K562 (cell line): ENCODE measurements at regions not wholly inside any gene's neighbourhood (a gene's known extent, or its start where the extent isn't known, plus 50 kb on each side); places are given as distances from the start of the nearest gene placed in this dataset.

Source experiments
- ATAC-seq: fragments of 200-7000 bp; cut with Tn5 transposase; 3 replicates; pipeline ENCODE4 v1.9.1; 2020; ENCODE audit warnings: moderate library complexity
- BruUV-seq: library from RNA; stranded (reverse); fragments of 400-500 nt; replicated peaks from 2 replicates; lab custom pipeline; 2021; lab: Mats Ljungman, UMichigan
- CTCF ChIA-PET: fragments of 300-600 bp; formaldehyde crosslinking; extraction: SDS; loops from one replicate; lab custom pipeline; 2021; ENCODE audit warnings: low intra/inter-chr PET ratio; lab: Yijun Ruan, JAX
- POLR2A ChIA-PET: fragments of 300-600, 350-650 bp; sonication (Branson Sonifier 250); formaldehyde crosslinking; extraction: SDS; loops from one replicate; lab custom pipeline; 2021; ENCODE audit warnings: antibody characterized with exemption, inconsistent platforms; lab: Yijun Ruan, JAX
- DNase-seq, 4 experiments: peaks; one replicate each; pipeline versions ENCODE4 v3.0.0 to v3.0.0-alpha.2; 2011 to 2018; ENCODE audit warnings: low spot score in 3 of 4, mixed read lengths in 3 of 4; ENCODE audit errors: extremely low read depth in 1 of 4
- FAIRE-seq: peaks from 2 replicates; lab custom pipeline; 2011; peaks lifted over from hg19 to GRCh38; lab: Jason Lieb, UNC
- H2AFZ ChIP-seq: 2 replicates; pipeline ENCODE4 v1.6.0; 2011; ENCODE audit warnings: low read depth, low read length, control low read depth, inconsistent platforms
- H3K27ac ChIP-seq: fragments of 200-600 bp; 3 replicates; pipeline ENCODE4 v1.8.0; 2011; ENCODE audit warnings: low read depth, mild to moderate bottlenecking, control low read depth, inconsistent platforms, low read length, moderate library complexity, mixed read lengths; ENCODE audit errors: extremely low read depth
- H3K27me3 ChIP-seq, 2 experiments: fragments of 300-600 bp in 1 of 2; 2 replicates in 1 of 2; 3 replicates in 1 of 2; pipeline versions ENCODE4 v1.6.0 to v1.8.0; 2011; ENCODE audit warnings: inconsistent platforms in 2 of 2, low read length in 2 of 2, mild to moderate bottlenecking in 1 of 2, mixed read lengths in 1 of 2, moderate library complexity in 1 of 2; ENCODE audit not compliant: control insufficient read depth in 2 of 2, insufficient read depth in 2 of 2
- H3K36me3 ChIP-seq: fragments of 300-600 bp; 3 replicates; pipeline ENCODE4 v1.8.0; 2011; ENCODE audit warnings: mild to moderate bottlenecking, low read length, inconsistent platforms; ENCODE audit not compliant: control insufficient read depth, insufficient read depth
- H3K4me1 ChIP-seq, 2 experiments: fragments of 200-600 bp in 1 of 2; replicated peaks in 1 of 2; 2 replicates in 1 of 2; 3 replicates in 1 of 2; pipeline versions ENCODE4 v1.5.1 to v1.8.0; 2011; ENCODE audit warnings: inconsistent platforms in 2 of 2, low read length in 2 of 2, mild to moderate bottlenecking in 1 of 2, mixed read lengths in 1 of 2, moderate library complexity in 1 of 2; ENCODE audit not compliant: control insufficient read depth in 2 of 2, insufficient read depth in 2 of 2
- H3K4me2 ChIP-seq: 2 replicates; pipeline ENCODE4 v1.6.1; 2011; ENCODE audit warnings: low read length, control low read depth, inconsistent platforms, mixed read lengths; ENCODE audit not compliant: insufficient read depth
- H3K4me3 ChIP-seq: fragments of 200-600 bp; sonication (generic), shearing (Covaris generic); 2 replicates; pipeline ENCODE4 v1.5.1; 2016; ENCODE audit warnings: control low read depth, inconsistent platforms
- H3K79me2 ChIP-seq: fragments of 200-600 bp; 3 replicates; pipeline ENCODE4 v1.8.0; 2011; ENCODE audit warnings: low read length, inconsistent platforms; ENCODE audit not compliant: control insufficient read depth, insufficient read depth
- H3K9ac ChIP-seq, 2 experiments: 2 replicates each; pipeline versions ENCODE4 v1.6.0 to v1.6.1; 2011; ENCODE audit warnings: low read depth in 2 of 2, low read length in 2 of 2, control low read depth in 1 of 2, inconsistent platforms in 1 of 2, mild to moderate bottlenecking in 1 of 2, mixed read lengths in 1 of 2; ENCODE audit not compliant: insufficient read depth in 1 of 2
- H3K9me1 ChIP-seq: one replicate; pipeline ENCODE4 v1.6.0; 2011; ENCODE audit warnings: inconsistent platforms, mild to moderate bottlenecking, low read length, moderate library complexity; ENCODE audit not compliant: control insufficient read depth, insufficient read depth
- H3K9me3 ChIP-seq: replicated peaks from 2 replicates; pipeline ENCODE4 v1.5.1; 2011; ENCODE audit warnings: low read depth, low read length, inconsistent platforms; ENCODE audit not compliant: control insufficient read depth, insufficient read depth
- H4K20me1 ChIP-seq: replicated peaks from 2 replicates; pipeline ENCODE4 v1.6.1; 2011; ENCODE audit warnings: low read length, inconsistent platforms, mixed read lengths; ENCODE audit not compliant: control insufficient read depth, insufficient read depth
- CBX1 ChIP-seq: sonication (generic); IDR thresholded peaks from 2 replicates; pipeline ENCODE4 v1.6.1; 2016; ENCODE audit warnings: antibody characterized with exemption, low read depth, mild to moderate bottlenecking
- ETV6 ChIP-seq, 3 experiments: fragments of 150-350 bp in 1 of 3; sonication (generic) in 1 of 3; formaldehyde crosslinking in 1 of 3; IDR thresholded peaks; 2 replicates each; pipeline versions ENCODE4 v1.6.1 to v1.8.0; 2014 to 2022; ENCODE audit warnings: borderline replicate concordance in 2 of 3, low read depth in 2 of 3, antibody characterized with exemption in 1 of 3, low read length in 1 of 3, mild to moderate bottlenecking in 1 of 3, missing genetic modification reagents in 1 of 3
- FOXP4 ChIP-seq: sonication (generic); formaldehyde crosslinking; IDR thresholded peaks from 2 replicates; pipeline ENCODE4 v1.8.0; 2022; ENCODE audit warnings: mild to moderate bottlenecking, missing genetic modification reagents, borderline replicate concordance
- KAT2B ChIP-seq: IDR thresholded peaks from one replicate; pipeline ENCODE4 v1.6.1; 2012; ENCODE audit warnings: low read depth, mild to moderate bottlenecking, control low read depth, inconsistent platforms, low read length, moderate library complexity
- KDM1A ChIP-seq, 2 experiments: fragments of 450-650 bp; IDR thresholded peaks; 2 replicates each; pipeline ENCODE4 v1.6.1; 2016; ENCODE audit warnings: mild to moderate bottlenecking in 2 of 2
- MBD1 ChIP-seq: fragments of 250-450 bp; sonication (Bioruptor Pico); IDR thresholded peaks from 2 replicates; pipeline ENCODE4 v1.8.0; 2022; ENCODE audit warnings: inconsistent platforms
- MED1 ChIP-seq: sonication (generic); formaldehyde crosslinking; IDR thresholded peaks from 2 replicates; pipeline ENCODE4 v1.8.1; 2023; ENCODE audit warnings: missing genetic modification reagents, borderline replicate concordance
- NR2C1 ChIP-seq, 2 experiments: fragments of 450-650 bp; IDR thresholded peaks; 2 replicates each; pipeline ENCODE4 v1.6.1; 2017; ENCODE audit warnings: mild to moderate bottlenecking in 2 of 2, antibody characterized with exemption in 1 of 2, inconsistent platforms in 1 of 2, missing compliant biosample characterization in 1 of 2, missing genetic modification characterization in 1 of 2
- PRPF4 ChIP-seq: fragments of 200-400 bp; formaldehyde crosslinking; IDR thresholded peaks from one replicate; pipeline ENCODE4 v1.6.1; 2017; ENCODE audit warnings: low read length, low read depth, mild to moderate bottlenecking; ENCODE audit not compliant: insufficient read depth, poor library complexity, severe bottlenecking
- PTRF ChIP-seq: fragments of 450-650 bp; IDR thresholded peaks from 2 replicates; pipeline ENCODE4 v1.6.1; 2016; ENCODE audit warnings: mild to moderate bottlenecking, missing genetic modification characterization, missing compliant biosample characterization
- ZC3H4 ChIP-seq: sonication (generic); formaldehyde crosslinking; IDR thresholded peaks from 2 replicates; pipeline ENCODE4 v1.9.0; 2021; ENCODE audit warnings: missing genetic modification reagents, borderline replicate concordance
- ZNF146 ChIP-seq: IDR thresholded peaks from one replicate; pipeline ENCODE4 v1.6.1; 2018; ENCODE audit warnings: missing compliant biosample characterization; ENCODE audit not compliant: unreplicated experiment
- ZNF431 ChIP-seq: sonication (generic); formaldehyde crosslinking; IDR thresholded peaks from 2 replicates; pipeline ENCODE4 v1.8.0; 2022; ENCODE audit warnings: mild to moderate bottlenecking, missing genetic modification reagents
- ZNF695 ChIP-seq: fragments of 450-650 bp; formaldehyde crosslinking; IDR thresholded peaks from 2 replicates; pipeline ENCODE4 v1.4.0; 2020; ENCODE audit warnings: mild to moderate bottlenecking, moderate library complexity
- WGBS: fragments of 100-300 bp; shearing (Covaris generic); methylation state at CpG from one replicate; pipeline ENCODE4 v1.1.6; 2016; ENCODE audit warnings: low coverage, mixed read lengths; ENCODE audit not compliant: insufficient coverage; ENCODE audit errors: missing lambda C conversion rate; 5-methylcytosine and 5-hydroxymethylcytosine counted together
- in situ Hi-C: fragments of 300-500 bp; cut with MboI; formaldehyde crosslinking; loops from 4 replicates; pipeline ENCODE4 v1.15.0; 2018; ENCODE audit warnings: inconsistent platforms, mixed read lengths
- intact Hi-C: fragments of 100-400 bp; cut with micrococcal nuclease; formaldehyde crosslinking; loops from 2 replicates; pipeline ENCODE4 v1.14.2; 2022
- TF ChIP-seq, protein P1 (sequence below): sonication (generic); formaldehyde crosslinking; IDR thresholded peaks from 2 replicates; pipeline ENCODE4 v1.8.1; 2023; ENCODE audit warnings: mild to moderate bottlenecking, missing genetic modification reagents
- TF ChIP-seq, protein P2 (sequence below): sonication (generic); formaldehyde crosslinking; IDR thresholded peaks from 2 replicates; pipeline ENCODE4 v1.8.1; 2022; ENCODE audit warnings: missing genetic modification reagents

- TF ChIP-seq MBD1 = no peak
- TF ChIP-seq KAT2B = no peak
- no peak for TF ChIP-seq PTRF (tag)
- TF ChIP-seq NR2C1 (IDR thresholded peaks at IDR 0.05) = no peak
- TF ChIP-seq NR2C1 (tag; IDR thresholded peaks at IDR 0.05) = no peak
- no peak for TF ChIP-seq ZC3H4 (CRISPR knock-in tag)
- no peak for TF ChIP-seq MED1 (CRISPR knock-in tag)
- TF ChIP-seq ZNF146 (CRISPR knock-in tag) = no peak
- no peak for TF ChIP-seq ETV6 (IDR thresholded peaks at IDR 0.05; ENCODE audit: borderline replicate concordance in 1 of 2, low read depth in 2 of 2, low read length in 1 of 2)
- no peak for TF ChIP-seq ETV6 (CRISPR knock-in tag; IDR thresholded peaks at IDR 0.05; ENCODE audit: borderline replicate concordance)
- TF ChIP-seq, all 486 proteins: peak for 0
Observed at GRCh38 chr4:96646146-96646545, 806.3 kb downstream of the PDHA2 start (continued).

DNA sequence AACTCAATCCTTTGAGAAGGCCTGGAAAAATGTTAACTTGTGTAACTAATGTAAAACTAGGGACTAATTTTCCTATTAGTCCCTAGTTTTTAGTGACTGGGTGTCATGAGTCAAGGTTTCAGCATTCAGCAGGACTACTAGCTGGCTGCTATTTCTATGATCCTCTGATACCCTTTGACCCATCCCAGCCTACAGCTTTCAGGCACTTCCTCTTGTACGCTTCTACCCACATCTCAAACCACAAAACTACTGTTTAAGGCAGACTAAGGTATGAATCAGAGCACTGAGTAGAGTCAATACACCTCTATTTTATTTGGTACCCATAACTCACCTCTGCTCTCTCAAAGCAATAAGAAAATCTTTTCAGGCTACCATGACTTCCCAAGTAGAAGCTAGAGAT, 809.6 kb downstream of the PDHA2 start:
- POLR2A ChIA-PET = no interaction called here
- Histone ChIP-seq H3K79me2 (no peaks in the 10 kb centered on the region), H3K4me1 (no peaks in the 10 kb centered on the region), H3K4me2 (no peak overlapping the region), H3K27me3 (no peaks in the 10 kb centered on the region), H4K20me1 (no peaks in the 10 kb centered on the region), H3K36me3 (no peaks in the 10 kb centered on the region), H3K4me3 (no peak overlapping the region), H3K9me3 (peaks cover 2% of the 10 kb centered on the region; the same call in 1 of the 2 replicates), H3K9me1 (no peaks in the 10 kb centered on the region), H3K9ac (no peak overlapping the region), H3K27ac (no peak overlapping the region), H2AFZ (no peak overlapping the region)
- CTCF ChIA-PET = no interaction called here
- WGBS = 0% methylated on average over 1 of the region's 1 CpG
- BruUV-seq = no TSS peak
- in situ Hi-C loops (no loop called here), intact Hi-C loops (no loop called here)
- no peak for ATAC-seq
- no peak for DNase-seq
- no peak for FAIRE-seq
- no peak for TF ChIP-seq FOXP4
- TF ChIP-seq, protein P1, sequence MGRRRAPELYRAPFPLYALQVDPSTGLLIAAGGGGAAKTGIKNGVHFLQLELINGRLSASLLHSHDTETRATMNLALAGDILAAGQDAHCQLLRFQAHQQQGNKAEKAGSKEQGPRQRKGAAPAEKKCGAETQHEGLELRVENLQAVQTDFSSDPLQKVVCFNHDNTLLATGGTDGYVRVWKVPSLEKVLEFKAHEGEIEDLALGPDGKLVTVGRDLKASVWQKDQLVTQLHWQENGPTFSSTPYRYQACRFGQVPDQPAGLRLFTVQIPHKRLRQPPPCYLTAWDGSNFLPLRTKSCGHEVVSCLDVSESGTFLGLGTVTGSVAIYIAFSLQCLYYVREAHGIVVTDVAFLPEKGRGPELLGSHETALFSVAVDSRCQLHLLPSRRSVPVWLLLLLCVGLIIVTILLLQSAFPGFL = no peak
- TF ChIP-seq, protein P2, sequence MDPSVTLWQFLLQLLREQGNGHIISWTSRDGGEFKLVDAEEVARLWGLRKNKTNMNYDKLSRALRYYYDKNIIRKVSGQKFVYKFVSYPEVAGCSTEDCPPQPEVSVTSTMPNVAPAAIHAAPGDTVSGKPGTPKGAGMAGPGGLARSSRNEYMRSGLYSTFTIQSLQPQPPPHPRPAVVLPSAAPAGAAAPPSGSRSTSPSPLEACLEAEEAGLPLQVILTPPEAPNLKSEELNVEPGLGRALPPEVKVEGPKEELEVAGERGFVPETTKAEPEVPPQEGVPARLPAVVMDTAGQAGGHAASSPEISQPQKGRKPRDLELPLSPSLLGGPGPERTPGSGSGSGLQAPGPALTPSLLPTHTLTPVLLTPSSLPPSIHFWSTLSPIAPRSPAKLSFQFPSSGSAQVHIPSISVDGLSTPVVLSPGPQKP (CRISPR knock-in tag) = no peak
- no peak for TF ChIP-seq ZNF431
- TF ChIP-seq KDM1A (IDR thresholded peaks at IDR 0.05) = no peak
- TF ChIP-seq PRPF4 = no peak
- TF ChIP-seq CBX1 = no peak
- TF ChIP-seq ZNF695 (CRISPR knock-in tag) = no peak
